Coronary artery (tissue), 2 donors: ENCODE measurements at regions not wholly inside any gene's neighbourhood (a gene's known extent, or its start where the extent isn't known, plus 50 kb on each side); places are given as distances from the start of the nearest gene placed in this dataset.
"Not testable (repeated sequence)": the region's sequence is repeated elsewhere in the genome, so short reads cannot be mapped to it uniquely, and the experiment has no call there.

ENCODE experiments used
- DNase-seq: peaks from one replicate; pipeline ENCODE4 v3.0.0-alpha.2; 2017; ENCODE audit warnings: low spot score
- H3K27ac ChIP-seq, 2 donors: fragments of 200-600 bp; sonication (generic); one replicate each; pipeline ENCODE4 v1.5.1; 2016 to 2019
- H3K4me3 ChIP-seq: fragments of 200-600 bp; sonication (generic); 2 replicates; pipeline ENCODE4 v1.5.1; 2016; ENCODE audit warnings: mild to moderate bottlenecking, moderate library complexity
- CTCF ChIP-seq: fragments of 200-600 bp; sonication (generic); IDR thresholded peaks from one replicate; pipeline ENCODE4 v1.5.1; 2019; ENCODE audit warnings: antibody characterized with exemption

GRCh38 chr13:90889906-90890834 lies 457.3 kb upstream of the MIR17HG start:
- TF ChIP-seq CTCF = no peak
- Histone ChIP-seq H3K4me3 (no peak overlapping the region), H3K27ac (no peak overlapping the region)
- no peak for DNase-seq

- TF ChIP-seq CTCF = no peak
- no peak overlapping the region for H3K27ac ChIP-seq
- DNase-seq = no peak
- H3K4me3 ChIP-seq = no peak overlapping the region
These were observed 456.2 kb upstream of the MIR17HG start for GRCh38 chr13:90891329-90891728.

- not testable (repeated sequence) for H3K4me3 ChIP-seq, DNase-seq
These were observed 454.3 kb upstream of the MIR17HG start for GRCh38 chr13:90893199-90893598.

GRCh38 chr13:90896002-90896401 lies 451.5 kb upstream of the MIR17HG start:
- Histone ChIP-seq H3K27ac (no peak overlapping the region), H3K4me3 (no peak overlapping the region)
- TF ChIP-seq CTCF = no peak
- DNase-seq = no peak

More at GRCh38 chr13:90893199-90893598, 454.3 kb upstream of the MIR17HG start:
- not testable (repeated sequence) for H3K27ac ChIP-seq

GRCh38 chr13:90898811-90899210 lies 448.7 kb upstream of the MIR17HG start:
- no peak for DNase-seq
- Histone ChIP-seq H3K4me3 (no peak overlapping the region), H3K27ac (no peak overlapping the region)
- TF ChIP-seq CTCF = no peak

- no peak for DNase-seq
- TF ChIP-seq CTCF = no peak
- Histone ChIP-seq H3K4me3 (no peak overlapping the region), H3K27ac (no peak overlapping the region)
These were observed 448.1 kb upstream of the MIR17HG start for GRCh38 chr13:90899416-90899815.

- no peak overlapping the region for H3K4me3 ChIP-seq
- H3K27ac ChIP-seq = no peak overlapping the region
- TF ChIP-seq CTCF = no peak
- DNase-seq = no peak
These were observed 445.2 kb upstream of the MIR17HG start for GRCh38 chr13:90902255-90902654.
